H1 (cell line): ENCODE measurements at regions not wholly inside any gene's neighbourhood (a gene's known extent, or its start where the extent isn't known, plus 50 kb on each side); places are given as distances from the start of the nearest gene placed in this dataset.

Source experiments
- CEBPB ChIP-seq: IDR thresholded peaks from 2 replicates; pipeline ENCODE4 v1.6.1; 2012; ENCODE audit warnings: low read depth, low read length

DNA sequence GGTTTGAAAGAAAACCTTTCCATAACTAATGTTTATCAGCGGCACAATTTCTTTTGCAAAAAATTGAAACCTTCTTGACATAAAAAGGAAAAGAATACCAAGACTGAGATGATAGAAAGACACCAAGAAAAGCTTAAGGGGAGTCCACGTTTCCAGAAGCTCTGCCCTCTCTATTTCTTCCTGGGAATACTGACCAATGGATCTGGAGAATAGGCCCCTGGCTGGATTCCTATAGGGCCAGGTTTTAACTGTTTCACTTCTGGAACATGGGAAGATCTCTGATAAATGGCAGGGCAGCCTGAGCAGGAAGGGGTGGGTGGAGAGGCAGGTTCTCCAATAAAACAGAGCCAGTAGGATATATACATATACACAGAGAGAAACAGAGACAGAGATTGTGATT is 413.4 kb upstream of the JARID2 start (continued):
- TF ChIP-seq CEBPB: no peak
- TF ChIP-seq, all 59 proteins: peak for 0
